NCI-H2196 treated with DMSO at 0.1 percent for 48 hours (cell line): ENCODE measurements at regions not wholly inside any gene's neighbourhood (a gene's known extent, or its start where the extent isn't known, plus 50 kb on each side); places are given as distances from the start of the nearest gene placed in this dataset.

Experiments
- DNase-seq: peaks from one replicate; lab custom pipeline; 2025; ENCODE audit not compliant: unreplicated experiment; lab: John Stamatoyannopoulos, UW

GRCh38 chr10:94085766-94086437 is 92.2 kb downstream of the PLCE1 start:
- DNase-seq: no peak

- no peak for DNase-seq
Observed at GRCh38 chr10:94088926-94089381, 95.2 kb downstream of the PLCE1 start.

GRCh38 chr10:94091649-94092048 is 97.9 kb downstream of the PLCE1 start:
- no peak for DNase-seq

GRCh38 chr10:94092848-94093247 is 99.1 kb downstream of the PLCE1 start:
- DNase-seq: no peak

GRCh38 chr10:94093286-94093905 is 99.7 kb downstream of the PLCE1 start:
- DNase-seq: no peak

GRCh38 chr10:94094540-94094939 is 100.8 kb downstream of the PLCE1 start:
- no peak for DNase-seq

- no peak for DNase-seq
Observed at GRCh38 chr10:94097656-94098055, 103.9 kb downstream of the PLCE1 start.

- no peak for DNase-seq
Observed at GRCh38 chr10:94098896-94099295, 105.2 kb downstream of the PLCE1 start.

GRCh38 chr10:94101894-94102293 is 108.2 kb downstream of the PLCE1 start:
- no peak for DNase-seq

- DNase-seq: no peak
Observed at GRCh38 chr10:94102436-94102835, 108.7 kb downstream of the PLCE1 start.

GRCh38 chr10:94103192-94103591 is 109.5 kb downstream of the PLCE1 start:
- DNase-seq: no peak

GRCh38 chr10:94103801-94104221 is 110.1 kb downstream of the PLCE1 start:
- DNase-seq: no peak

- no peak for DNase-seq
Observed at GRCh38 chr10:94104316-94105000, 110.7 kb downstream of the PLCE1 start.

GRCh38 chr10:94105226-94105625 is 111.5 kb downstream of the PLCE1 start:
- no peak for DNase-seq

- no peak for DNase-seq
Observed at GRCh38 chr10:94107191-94107590, 113.5 kb downstream of the PLCE1 start.

- no peak for DNase-seq
Observed at GRCh38 chr10:94108200-94108599, 114.5 kb downstream of the PLCE1 start.

- DNase-seq: no peak
Observed at GRCh38 chr10:94111367-94111766, 117.6 kb downstream of the PLCE1 start.

GRCh38 chr10:94112321-94112720 is 118.6 kb downstream of the PLCE1 start:
- DNase-seq: no peak

GRCh38 chr10:94115725-94116124 is 122.0 kb downstream of the PLCE1 start:
- DNase-seq: no peak

- DNase-seq: no peak
Observed at GRCh38 chr10:94116848-94117247, 123.1 kb downstream of the PLCE1 start.

GRCh38 chr10:94122211-94122610 is 128.5 kb downstream of the PLCE1 start:
- no peak for DNase-seq
